ENCODE measurements at regions not wholly inside any gene's neighbourhood (a gene's known extent, or its start where the extent isn't known, plus 50 kb on each side); places are given as distances from the start of the nearest gene placed in this dataset.
"Not testable (repeated sequence)": the region's sequence is repeated elsewhere in the genome, so short reads cannot be mapped to it uniquely, and the experiment has no call there.

DNA sequence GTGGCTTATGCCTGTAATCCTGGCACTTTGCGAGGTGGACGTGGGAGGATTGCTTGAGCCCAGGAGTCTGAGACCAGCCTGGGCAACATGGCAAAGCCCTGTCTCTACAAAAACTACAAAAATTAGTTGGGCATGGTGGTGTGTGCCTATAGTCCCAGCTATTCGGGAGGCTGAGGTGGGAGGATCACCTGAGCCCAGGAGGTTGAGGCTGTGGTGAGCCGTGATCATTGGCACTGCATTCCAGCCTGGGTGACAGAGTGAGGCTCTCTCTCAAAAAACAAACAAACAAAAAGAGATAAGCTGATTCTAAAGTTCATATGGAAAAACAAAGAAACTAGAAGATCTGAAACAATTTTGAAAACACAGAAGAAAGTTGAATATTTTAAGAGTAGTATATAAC lies 136.9 kb downstream of the GPR85 start:
- not testable (repeated sequence) for H3K79me2 ChIP-seq (replicated peaks; ENCODE audit: insufficient read depth); H3K9me3 Mint-ChIP-seq; DNase-seq (ENCODE audit: low spot score); H3K4me3 Mint-ChIP-seq; H3K27me3 ChIP-seq (ENCODE audit: insufficient read depth); H3K9me2 ChIP-seq (ENCODE audit: insufficient read depth); ATAC-seq; H3K27ac Mint-ChIP-seq; H3K4me1 Mint-ChIP-seq; H3K36me3 ChIP-seq (ENCODE audit: insufficient read depth); H4K20me1 ChIP-seq (replicated peaks; ENCODE audit: insufficient read depth); H3K27ac ChIP-seq (ENCODE audit: low read depth); H3K36me3 Mint-ChIP-seq (ENCODE audit: low read depth); H3K4me3 ChIP-seq; H3K4me1 ChIP-seq (ENCODE audit: insufficient read depth); H3F3A ChIP-seq (replicated peaks; ENCODE audit: low read depth); H3K27me3 Mint-ChIP-seq (ENCODE audit: insufficient read depth, low read depth, poor library complexity); H2AFZ ChIP-seq; H3K4me2 ChIP-seq

- TF ChIP-seq JUNB (IDR thresholded peaks at IDR 0.05; ENCODE audit: unreplicated experiment) (no peak), ETS1 (IDR thresholded peaks at IDR 0.05) (no peak), EZH2phosphoT487 (IDR thresholded peaks at IDR 0.05; ENCODE audit: unreplicated experiment) (no peak), NANOG (IDR thresholded peaks at IDR 0.05; ENCODE audit: borderline replicate concordance) (no peak)
- no peaks in the 10 kb centered on the region for H3F3A ChIP-seq (replicated peaks; ENCODE audit: low read depth)
- Mint-ChIP-seq H3K27ac (no peak overlapping the region), H3K4me1 (no peaks in the 10 kb centered on the region), H3K9me3 (no peaks in the 10 kb centered on the region), H3K27me3 (ENCODE audit: insufficient read depth, low read depth, poor library complexity) (peaks cover 2% of the 10 kb centered on the region), H3K36me3 (ENCODE audit: low read depth) (no peaks in the 10 kb centered on the region), H3K4me3 (no peak overlapping the region)
- no peaks in the 10 kb centered on the region for H4K20me1 ChIP-seq (replicated peaks; ENCODE audit: insufficient read depth)
- no peaks in the 10 kb centered on the region for H3K4me1 ChIP-seq (ENCODE audit: insufficient read depth)
- H3K27ac ChIP-seq (ENCODE audit: low read depth), result no peak overlapping the region
- no peak overlapping the region for H2AFZ ChIP-seq
- no peaks in the 10 kb centered on the region for H3K27me3 ChIP-seq (ENCODE audit: insufficient read depth)
- H3K4me3 ChIP-seq, result no peak overlapping the region
- ATAC-seq (no peak), DNase-seq (ENCODE audit: low spot score) (no peak)
- no peaks in the 10 kb centered on the region for H3K9me2 ChIP-seq (ENCODE audit: insufficient read depth)
- no peaks in the 10 kb centered on the region for H3K36me3 ChIP-seq (ENCODE audit: insufficient read depth)
- H3K4me2 ChIP-seq, result no peak overlapping the region
- no peaks in the 10 kb centered on the region for H3K79me2 ChIP-seq (replicated peaks; ENCODE audit: insufficient read depth)
Measured at GRCh38 chr7:112946350-112946749, 140.3 kb downstream of the GPR85 start.

DNA sequence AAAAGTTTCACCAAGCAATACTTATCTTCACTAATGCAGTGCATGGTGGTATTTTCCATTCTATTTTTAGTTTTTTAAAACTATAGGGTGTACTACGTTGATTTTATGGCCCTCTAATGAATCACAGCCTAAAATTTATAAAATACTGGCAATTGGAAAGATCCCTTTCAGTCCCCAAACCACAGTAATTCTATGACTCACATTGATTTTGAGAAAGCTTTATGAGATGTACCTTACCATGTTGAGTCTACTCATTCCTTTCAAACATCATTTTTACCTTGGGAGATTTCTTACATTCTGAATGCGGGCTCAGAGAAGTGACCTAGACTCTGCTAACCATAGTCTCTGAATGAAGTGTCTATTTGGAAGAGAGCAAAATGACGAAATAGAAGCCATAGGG lies 141.6 kb downstream of the GPR85 start:
- Histone ChIP-seq H3F3A (replicated peaks; ENCODE audit: low read depth) (no peaks in the 10 kb centered on the region), H3K27me3 (ENCODE audit: insufficient read depth) (no peaks in the 10 kb centered on the region), H3K4me2 (no peak overlapping the region), H2AFZ (no peak overlapping the region), H3K9me2 (ENCODE audit: insufficient read depth) (no peaks in the 10 kb centered on the region), H4K20me1 (replicated peaks; ENCODE audit: insufficient read depth) (no peaks in the 10 kb centered on the region), H3K4me1 (ENCODE audit: insufficient read depth) (no peaks in the 10 kb centered on the region), H3K4me3 (no peak overlapping the region), H3K36me3 (ENCODE audit: insufficient read depth) (no peaks in the 10 kb centered on the region), H3K27ac (ENCODE audit: low read depth) (no peak overlapping the region), H3K79me2 (replicated peaks; ENCODE audit: insufficient read depth) (no peaks in the 10 kb centered on the region)
- ATAC-seq, result no peak
- Mint-ChIP-seq H3K9me3 (no peaks in the 10 kb centered on the region), H3K4me3 (no peak overlapping the region), H3K27ac (no peak overlapping the region), H3K4me1 (peaks cover 5% of the 10 kb centered on the region; the same call in 2 of the 3 replicates), H3K27me3 (ENCODE audit: insufficient read depth, low read depth, poor library complexity) (peaks cover 2% of the 10 kb centered on the region), H3K36me3 (ENCODE audit: low read depth) (no peaks in the 10 kb centered on the region)
- DNase-seq (ENCODE audit: low spot score), result no peak
- TF ChIP-seq JUNB (IDR thresholded peaks at IDR 0.05; ENCODE audit: unreplicated experiment) (no peak), ZNF331 (CRISPR knock-in tag; IDR thresholded peaks at IDR 0.05; ENCODE audit: low read depth) (no peak), POLR2AphosphoS5 (IDR thresholded peaks at IDR 0.05; ENCODE audit: low read depth) (no peak), REST (IDR thresholded peaks at IDR 0.05; ENCODE audit: unreplicated experiment) (no peak), CTCF (conservative IDR thresholded peaks at IDR 0.05; ENCODE audit: low read depth in 2 of 2) (no peak), EZH2phosphoT487 (IDR thresholded peaks at IDR 0.05; ENCODE audit: unreplicated experiment) (no peak), STAT1 (IDR thresholded peaks at IDR 0.05; ENCODE audit: unreplicated experiment) (no peak), CREB1 (CRISPR knock-in tag; IDR thresholded peaks at IDR 0.05; ENCODE audit: low read depth) (no peak), ETS1 (IDR thresholded peaks at IDR 0.05) (no peak), ZNF114 (CRISPR knock-in tag; IDR thresholded peaks at IDR 0.05) (no peak), NANOG (IDR thresholded peaks at IDR 0.05; ENCODE audit: borderline replicate concordance) (no peak)

Data from GM23338 (cell line).